ENCODE measurements at regions not wholly inside any gene's neighbourhood (a gene's known extent, or its start where the extent isn't known, plus 50 kb on each side); places are given as distances from the start of the nearest gene placed in this dataset.
A peak's percentile ranks its signal among the peaks of the same experiment; 100 is the strongest.

GRCh38 chr6:156725712-156726111, 51.5 kb upstream of the ARID1B start:
- no peak for DNase-seq (ENCODE audit: low read depth)

GRCh38 chr6:156720691-156721685, 56.2 kb upstream of the ARID1B start:
- DNase-seq (ENCODE audit: low read depth): no peak

GRCh38 chr6:156719720-156720563, 57.2 kb upstream of the ARID1B start:
- peak; percentile 94 for DNase-seq (ENCODE audit: low read depth)

GRCh38 chr6:156719395-156719719, 57.8 kb upstream of the ARID1B start:
- DNase-seq (ENCODE audit: low read depth): no peak

- DNase-seq (ENCODE audit: low read depth): peak; percentile 86
Observed at GRCh38 chr6:156718647-156719394, 58.4 kb upstream of the ARID1B start.

GRCh38 chr6:156717542-156717941, 59.6 kb upstream of the ARID1B start:
- DNase-seq (ENCODE audit: low read depth): no peak

GRCh38 chr6:156715839-156716238, 61.3 kb upstream of the ARID1B start:
- DNase-seq (ENCODE audit: low read depth): no peak

GRCh38 chr6:156713548-156713947, 63.6 kb upstream of the ARID1B start:
- DNase-seq (ENCODE audit: low read depth): no peak

- DNase-seq (ENCODE audit: low read depth): no peak
Observed at GRCh38 chr6:156710479-156710878, 66.7 kb upstream of the ARID1B start.

- DNase-seq (ENCODE audit: low read depth): no peak
Observed at GRCh38 chr6:156707818-156708217, 69.4 kb upstream of the ARID1B start.

GRCh38 chr6:156703719-156704118, 73.5 kb upstream of the ARID1B start:
- DNase-seq (ENCODE audit: low read depth): peak; percentile 26

- DNase-seq (ENCODE audit: low read depth): no peak
Observed at GRCh38 chr6:156701966-156702365, 75.2 kb upstream of the ARID1B start.

- DNase-seq (ENCODE audit: low read depth): no peak
Observed at GRCh38 chr6:156700440-156701057, 76.6 kb upstream of the ARID1B start.

GRCh38 chr6:156699935-156700334, 77.2 kb upstream of the ARID1B start:
- no peak for DNase-seq (ENCODE audit: low read depth)

- DNase-seq (ENCODE audit: low read depth): peak; percentile 94
Observed at GRCh38 chr6:156699017-156699421, 78.2 kb upstream of the ARID1B start.

GRCh38 chr6:156698239-156699016, 78.8 kb upstream of the ARID1B start:
- DNase-seq (ENCODE audit: low read depth): no peak

GRCh38 chr6:156697225-156697830, 79.8 kb upstream of the ARID1B start:
- no peak for DNase-seq (ENCODE audit: low read depth)

- DNase-seq (ENCODE audit: low read depth): no peak
Observed at GRCh38 chr6:156695742-156696141, 81.4 kb upstream of the ARID1B start.

GRCh38 chr6:156694679-156695078, 82.5 kb upstream of the ARID1B start:
- no peak for DNase-seq (ENCODE audit: low read depth)

- no peak for DNase-seq (ENCODE audit: low read depth)
Observed at GRCh38 chr6:156691018-156691417, 86.2 kb upstream of the ARID1B start.

- no peak for DNase-seq (ENCODE audit: low read depth)
Observed at GRCh38 chr6:156689656-156690055, 87.5 kb upstream of the ARID1B start.
